HG03521 (cell line): ENCODE measurements at regions not wholly inside any gene's neighbourhood (a gene's known extent, or its start where the extent isn't known, plus 50 kb on each side); places are given as distances from the start of the nearest gene placed in this dataset.

Experiments used
- ATAC-seq: cut with Tn5 transposase; IDR thresholded peaks from one replicate; pipeline ENCODE4 v1.9.1; 2021; ENCODE audit warnings: mild to moderate bottlenecking, moderate library complexity; ENCODE audit not compliant: unreplicated experiment

DNA sequence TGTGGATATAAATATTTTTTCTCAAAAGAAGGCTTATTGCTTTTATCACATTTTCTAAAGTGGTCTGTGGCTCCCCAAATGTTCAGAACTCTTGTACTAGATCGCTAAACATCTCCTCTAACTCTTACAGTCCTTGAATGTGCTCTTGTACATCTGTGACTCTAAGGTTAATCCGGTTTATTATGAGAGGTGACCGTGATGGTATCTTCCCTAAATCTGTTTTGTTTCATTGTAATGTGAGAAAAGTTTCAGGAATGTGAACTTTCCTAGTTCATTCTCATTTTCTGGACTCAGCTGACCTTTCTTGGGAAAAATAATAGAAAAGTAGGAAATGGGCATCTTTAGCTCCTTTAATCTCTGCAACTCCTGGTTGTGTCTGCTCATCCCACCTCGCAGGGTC is 94.5 kb upstream of the CD180 start:
- ATAC-seq = no peak

- no peak for ATAC-seq
Observed at GRCh38 chr5:67290655-67291054, 94.1 kb upstream of the CD180 start.

DNA sequence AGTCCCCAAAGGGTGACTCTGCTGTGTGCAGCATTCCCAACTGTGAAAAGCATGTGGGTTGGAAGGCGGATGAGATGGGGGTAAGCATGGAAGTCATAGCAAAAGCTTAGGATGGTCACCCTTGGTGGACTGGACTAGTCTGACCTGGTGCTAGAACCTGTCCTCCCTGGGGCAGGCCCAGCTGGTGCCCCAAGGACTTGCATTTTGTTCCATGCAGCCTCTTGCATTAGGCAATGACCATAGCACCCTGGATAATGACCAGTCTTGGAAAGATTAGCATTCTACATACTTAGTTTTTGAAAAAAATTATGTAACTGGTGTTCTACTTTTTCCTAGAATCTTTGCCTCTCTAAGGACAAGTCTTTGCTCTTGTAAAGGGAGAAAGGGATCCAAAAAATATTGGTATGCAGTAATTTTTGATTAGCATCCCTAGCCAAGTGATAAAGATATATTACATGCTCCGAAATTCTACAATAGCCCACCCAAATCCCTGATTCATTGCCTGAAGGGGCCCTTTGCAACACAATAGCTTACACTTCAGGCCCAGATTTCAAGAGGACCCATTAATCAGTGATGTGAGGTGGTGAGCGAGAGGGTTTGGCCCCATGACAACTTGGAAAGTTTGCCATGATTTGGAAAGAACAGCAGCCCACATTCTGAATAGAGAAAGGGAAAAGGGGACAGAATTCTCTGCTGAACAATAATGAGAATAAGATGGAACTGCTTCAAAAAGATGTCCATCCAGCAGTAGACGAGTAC is 93.3 kb upstream of the CD180 start:
- no peak for ATAC-seq

DNA sequence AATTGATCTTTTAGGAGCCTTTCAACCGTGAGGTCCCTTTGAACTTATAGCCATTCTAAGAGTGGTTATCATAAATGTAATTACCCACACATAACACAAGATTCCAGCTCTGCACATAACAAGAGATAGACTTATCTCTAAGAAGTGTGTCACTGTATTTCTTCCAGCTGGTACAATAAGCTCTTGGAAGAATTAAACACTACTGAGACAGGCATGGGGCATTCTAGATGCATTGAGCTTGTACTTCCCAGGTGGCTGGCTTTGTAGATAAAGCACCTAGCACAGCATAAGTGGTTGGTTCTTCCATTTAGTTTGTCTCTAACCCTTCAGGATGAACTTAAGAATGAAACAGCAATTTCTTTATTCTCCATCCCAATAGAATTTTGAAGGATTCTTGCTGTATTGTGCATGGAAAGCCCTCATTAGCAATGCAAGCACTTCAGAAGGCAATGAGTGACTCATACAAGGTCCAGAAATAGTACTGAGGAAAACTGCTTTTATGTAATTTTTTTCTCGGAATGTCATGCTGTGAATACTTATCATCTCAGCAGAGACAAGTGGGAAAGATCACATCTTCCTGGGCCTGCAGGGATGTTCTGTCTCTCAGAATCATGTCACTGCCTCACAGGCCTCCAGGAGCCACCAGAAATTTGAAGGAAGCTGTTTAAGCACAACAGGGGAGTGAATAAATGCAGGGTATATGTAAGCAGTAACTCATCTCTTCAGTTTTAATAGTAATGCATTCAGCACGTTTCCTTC is 91.1 kb upstream of the CD180 start:
- ATAC-seq = no peak

DNA sequence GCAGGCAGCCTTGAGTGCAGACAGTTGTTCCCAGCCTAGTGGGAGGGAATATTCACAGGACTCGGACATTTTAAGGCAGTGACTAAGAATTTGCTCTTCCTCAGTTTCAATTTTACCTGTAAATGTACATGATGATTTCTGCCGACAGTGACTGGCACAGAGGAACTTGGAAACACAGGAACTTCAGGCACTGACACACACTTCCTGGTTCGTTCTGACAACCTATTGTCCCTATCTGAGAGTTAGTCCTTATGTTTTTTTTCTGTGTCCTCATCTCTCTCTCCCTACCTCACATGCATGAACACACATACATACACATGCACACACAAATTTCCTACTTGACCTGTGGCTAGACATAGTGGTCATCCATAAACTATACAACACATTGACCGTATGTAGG is 89.4 kb upstream of the CD180 start:
- no peak for ATAC-seq

DNA sequence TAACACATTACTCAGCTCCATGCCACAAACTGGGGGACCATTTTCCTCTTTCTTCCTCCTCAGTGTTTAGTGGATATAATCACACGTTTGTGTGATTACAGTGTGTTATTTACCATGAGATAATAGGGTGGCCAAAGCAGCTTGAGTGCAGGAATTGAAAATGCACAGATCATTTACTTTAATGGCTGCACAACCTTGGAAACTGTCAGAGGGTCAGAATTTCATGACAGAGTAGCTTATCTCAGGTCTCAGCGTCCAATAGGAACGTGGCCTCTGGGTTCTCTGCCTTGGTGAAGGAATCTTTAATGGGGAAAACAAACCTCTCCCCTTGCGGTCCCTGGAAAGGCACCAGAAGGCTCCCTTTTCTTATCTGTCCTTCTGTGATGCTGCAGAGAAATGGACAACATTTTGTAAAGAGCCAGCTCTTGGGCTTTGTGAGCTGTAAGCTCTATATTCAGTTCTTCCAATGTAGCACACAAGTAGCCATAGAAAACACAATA is 87.4 kb upstream of the CD180 start:
- ATAC-seq = no peak

DNA sequence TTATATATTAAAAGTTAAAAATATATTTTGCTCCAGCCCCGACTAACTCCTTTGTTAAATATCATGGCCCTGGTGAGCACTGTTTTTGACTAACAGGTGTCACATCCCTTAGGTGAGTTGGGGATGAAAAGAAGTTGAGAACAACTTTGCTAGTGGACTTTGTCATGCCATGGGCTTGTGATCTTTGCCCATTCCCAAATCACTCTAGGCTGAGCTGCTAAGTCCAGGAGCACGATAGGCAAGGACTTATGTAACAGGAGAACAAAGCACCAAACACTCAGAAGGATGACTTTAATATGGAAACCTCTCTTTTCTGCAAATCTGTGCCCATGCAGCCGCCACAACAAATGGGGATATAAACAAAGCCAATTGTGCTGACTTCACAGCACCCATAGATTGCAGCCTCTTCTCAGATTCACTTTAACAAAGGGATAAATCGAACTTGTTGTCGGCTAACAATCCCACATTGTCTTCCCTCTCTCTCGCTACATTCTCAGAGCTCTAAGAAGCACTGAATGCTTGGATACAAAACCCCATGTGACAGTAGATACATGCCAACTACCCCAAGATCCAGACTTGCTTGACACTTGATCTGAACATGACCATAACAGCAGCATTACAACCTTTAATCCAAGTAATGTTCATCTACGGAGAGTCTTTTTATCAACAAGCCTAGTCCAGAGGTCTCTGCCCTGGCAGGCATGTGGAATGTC is 86.8 kb upstream of the CD180 start:
- ATAC-seq = no peak

DNA sequence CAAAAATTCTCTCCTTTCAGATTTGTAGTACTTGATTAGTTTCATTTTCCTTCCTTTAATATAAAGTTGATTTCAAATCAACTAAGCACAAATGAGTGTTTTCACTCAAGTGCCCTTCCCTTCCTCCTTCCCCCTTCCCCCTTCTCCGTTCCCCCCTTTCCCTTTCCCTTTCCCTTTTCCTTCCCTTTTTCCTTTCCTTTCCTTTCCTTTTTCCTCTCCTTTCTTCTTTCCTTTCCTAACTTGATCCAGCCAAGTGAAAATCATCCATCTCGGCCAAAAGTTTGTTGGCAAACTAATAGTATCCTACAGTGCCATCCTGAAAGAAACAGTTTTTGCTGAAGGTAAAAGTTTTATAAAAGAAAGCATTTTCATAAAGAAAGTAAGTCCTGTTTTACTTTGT is 85.3 kb upstream of the CD180 start:
- ATAC-seq = no peak

GRCh38 chr5:67273689-67274356 is 77.2 kb upstream of the CD180 start:
- ATAC-seq = no peak

DNA sequence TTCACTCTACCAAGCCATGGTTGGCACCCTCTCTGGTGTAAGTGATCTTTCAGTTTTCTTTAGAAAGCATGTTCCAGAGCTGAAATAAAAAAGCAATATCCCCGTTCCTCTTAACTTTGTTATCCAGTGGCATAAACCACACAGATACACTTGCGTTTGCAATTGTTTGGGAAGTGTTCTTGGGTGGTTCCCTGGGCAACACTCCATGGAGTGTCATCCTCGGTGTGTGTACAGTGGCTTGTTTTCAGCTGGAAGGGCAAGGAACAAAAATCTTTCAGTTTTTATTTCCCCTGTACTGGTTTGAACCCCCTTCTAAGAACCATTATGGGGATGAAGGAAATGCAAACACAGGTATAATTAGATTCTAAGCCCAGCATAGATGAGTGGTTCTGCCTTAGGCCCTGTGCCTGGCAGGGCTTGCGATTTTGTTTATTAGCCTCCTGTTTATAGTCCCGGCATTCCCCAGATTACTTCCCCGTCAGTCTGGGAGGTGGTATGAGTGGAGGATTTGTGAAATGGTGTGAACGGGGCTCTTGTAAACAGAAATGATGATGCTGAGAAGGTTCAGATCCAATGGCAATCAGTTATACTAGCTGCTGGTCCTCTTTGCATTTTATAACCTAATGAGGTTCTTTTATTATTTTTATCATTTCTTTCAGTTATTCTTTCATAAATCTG is 76.0 kb upstream of the CD180 start:
- ATAC-seq = no peak

DNA sequence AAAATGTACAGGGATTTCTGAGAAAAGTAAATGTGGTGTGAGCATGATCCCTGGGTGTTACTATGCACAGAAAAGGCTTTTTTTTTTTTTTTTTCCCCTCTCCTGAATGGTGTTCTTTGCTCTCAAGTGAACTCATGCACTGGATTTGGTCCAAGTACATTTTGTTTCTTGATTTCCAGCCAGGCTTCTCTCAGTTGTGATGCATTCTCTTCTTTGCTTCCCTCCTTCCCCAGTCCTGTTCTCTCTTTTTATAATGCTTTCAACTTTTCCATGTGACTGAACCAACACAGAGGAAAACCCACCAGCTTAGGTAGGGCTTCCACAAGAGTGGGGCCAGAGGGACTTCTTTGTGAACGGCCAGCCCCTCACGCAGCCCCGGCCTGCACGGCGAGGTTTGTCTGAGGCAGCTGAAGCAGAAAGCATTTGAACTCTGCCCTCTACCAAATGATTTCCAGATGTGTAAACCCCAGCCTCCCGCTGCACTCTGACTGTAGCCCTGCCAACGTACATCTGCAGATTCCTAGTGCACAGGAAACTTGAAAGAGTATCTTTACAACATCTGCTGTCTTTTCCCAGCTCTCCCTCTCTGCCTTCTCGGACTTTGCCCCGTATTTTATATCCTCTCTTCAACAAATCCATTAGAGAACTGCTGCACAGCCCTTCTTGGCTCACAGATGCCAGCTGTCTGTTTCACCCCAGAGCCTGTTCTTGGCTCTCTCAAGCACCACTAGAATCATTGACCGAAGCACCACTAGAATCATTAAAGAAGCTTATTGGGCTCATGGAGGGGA is 71.8 kb upstream of the CD180 start:
- no peak for ATAC-seq

DNA sequence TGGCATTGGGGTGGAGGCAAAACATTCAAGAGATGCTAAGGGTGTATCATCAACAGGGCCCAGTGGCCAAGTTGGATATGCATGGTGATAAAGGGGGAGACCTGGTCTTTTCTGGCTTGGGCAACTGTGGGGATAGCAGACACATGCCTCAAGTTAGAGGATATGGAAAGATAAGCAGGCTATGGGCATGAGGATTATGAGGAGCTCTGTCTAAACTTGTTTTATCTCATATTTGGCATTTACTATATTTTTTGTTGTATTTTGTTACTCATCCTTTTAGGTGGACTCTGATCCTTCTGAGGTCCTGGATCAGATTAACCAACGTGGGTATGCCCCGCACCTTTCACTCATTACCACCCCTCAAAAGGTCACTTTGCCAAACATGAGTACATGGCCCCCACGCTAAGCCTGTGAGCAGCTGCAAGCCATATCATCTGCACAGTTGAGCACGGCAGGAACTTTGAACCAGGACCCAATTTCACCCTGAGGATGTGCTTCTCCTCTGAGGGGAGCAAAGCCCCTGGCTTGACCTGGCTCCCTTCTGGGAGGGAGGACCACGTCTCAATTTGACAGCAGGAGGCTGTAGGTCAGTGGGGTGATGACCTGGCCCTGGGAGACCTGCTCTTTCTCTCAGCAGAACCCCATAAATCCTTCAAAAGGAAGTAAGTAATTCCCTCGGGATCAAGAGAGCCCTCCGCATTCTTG is 71.1 kb upstream of the CD180 start:
- no peak for ATAC-seq

GRCh38 chr5:67266654-67267350 is 70.2 kb upstream of the CD180 start:
- ATAC-seq = no peak

DNA sequence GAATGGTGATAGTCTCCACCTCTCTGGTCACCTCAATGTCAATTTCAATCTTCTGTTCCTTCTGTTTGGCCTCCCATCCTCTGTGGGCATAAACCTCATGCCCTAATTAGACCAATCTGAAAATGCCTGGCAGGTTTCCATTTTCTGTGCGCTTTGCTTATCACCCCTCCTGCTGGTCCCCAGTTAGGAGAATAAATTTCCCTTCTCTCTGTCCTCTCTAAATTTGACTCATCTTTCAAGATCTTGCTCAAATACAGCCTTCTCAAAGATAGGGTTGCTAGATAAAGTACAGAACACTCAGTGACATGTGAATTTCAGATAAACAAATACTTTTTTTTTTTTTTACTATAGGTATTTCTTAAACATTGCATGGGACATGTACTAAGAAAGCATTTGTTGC is 69.4 kb upstream of the CD180 start:
- ATAC-seq = no peak

- ATAC-seq = no peak
Observed at GRCh38 chr5:67263656-67264408, 67.2 kb upstream of the CD180 start.

DNA sequence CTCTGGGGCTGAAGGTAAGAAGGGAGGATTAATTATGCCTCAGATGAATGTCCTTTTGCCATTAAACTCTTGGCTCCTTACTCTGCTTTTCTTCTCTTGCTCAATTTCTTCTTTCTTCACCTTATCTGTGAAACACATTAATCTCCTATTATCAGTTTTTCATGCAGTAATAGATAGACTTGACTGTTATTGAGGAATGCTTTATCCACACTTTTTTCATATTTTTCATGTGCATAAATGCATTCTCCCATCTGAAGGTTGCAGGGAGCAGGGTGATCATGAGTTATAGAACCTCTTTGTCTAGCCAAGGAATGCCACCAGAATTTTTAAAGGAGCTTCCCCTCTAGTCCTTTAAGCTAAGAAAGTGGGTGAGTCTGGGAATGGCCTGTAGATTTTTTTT is 66.4 kb upstream of the CD180 start:
- no peak for ATAC-seq

- no peak for ATAC-seq
Observed at GRCh38 chr5:67262206-67262605, 65.6 kb upstream of the CD180 start.
